ENCODE measurements at regions not wholly inside any gene's neighbourhood (a gene's known extent, or its start where the extent isn't known, plus 50 kb on each side); places are given as distances from the start of the nearest gene placed in this dataset.

DNA sequence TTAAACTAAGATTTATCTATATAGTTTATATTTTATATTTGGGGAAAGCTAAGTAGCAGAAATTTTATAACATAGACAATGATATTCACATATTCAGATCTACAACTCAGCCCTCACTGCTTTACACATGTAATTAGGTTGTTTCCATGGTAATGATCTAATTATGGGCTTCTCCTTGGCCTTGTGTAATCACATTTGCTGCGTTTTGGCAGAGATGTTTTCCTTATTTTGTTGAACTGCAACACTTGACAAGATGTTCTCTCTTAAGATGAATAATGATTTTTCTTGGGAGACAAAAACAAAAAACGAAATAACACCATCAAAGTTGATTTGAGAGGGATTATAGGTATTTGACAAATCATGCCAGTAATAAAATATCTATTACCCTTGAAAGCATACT is 635.6 kb upstream of the TBL1XR1 start:
- TF ChIP-seq, protein P1, sequence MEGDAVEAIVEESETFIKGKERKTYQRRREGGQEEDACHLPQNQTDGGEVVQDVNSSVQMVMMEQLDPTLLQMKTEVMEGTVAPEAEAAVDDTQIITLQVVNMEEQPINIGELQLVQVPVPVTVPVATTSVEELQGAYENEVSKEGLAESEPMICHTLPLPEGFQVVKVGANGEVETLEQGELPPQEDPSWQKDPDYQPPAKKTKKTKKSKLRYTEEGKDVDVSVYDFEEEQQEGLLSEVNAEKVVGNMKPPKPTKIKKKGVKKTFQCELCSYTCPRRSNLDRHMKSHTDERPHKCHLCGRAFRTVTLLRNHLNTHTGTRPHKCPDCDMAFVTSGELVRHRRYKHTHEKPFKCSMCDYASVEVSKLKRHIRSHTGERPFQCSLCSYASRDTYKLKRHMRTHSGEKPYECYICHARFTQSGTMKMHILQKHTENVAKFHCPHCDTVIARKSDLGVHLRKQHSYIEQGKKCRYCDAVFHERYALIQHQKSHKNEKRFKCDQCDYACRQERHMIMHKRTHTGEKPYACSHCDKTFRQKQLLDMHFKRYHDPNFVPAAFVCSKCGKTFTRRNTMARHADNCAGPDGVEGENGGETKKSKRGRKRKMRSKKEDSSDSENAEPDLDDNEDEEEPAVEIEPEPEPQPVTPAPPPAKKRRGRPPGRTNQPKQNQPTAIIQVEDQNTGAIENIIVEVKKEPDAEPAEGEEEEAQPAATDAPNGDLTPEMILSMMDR (IDR thresholded peaks at IDR 0.05): no peak
- no peak for TF ChIP-seq POLR2A (IDR thresholded peaks at IDR 0.05)

Measured in thyroid gland (tissue), 4 donors.